Tongue (tissue), 1 donor: ENCODE measurements at regions not wholly inside any gene's neighbourhood (a gene's known extent, or its start where the extent isn't known, plus 50 kb on each side); places are given as distances from the start of the nearest gene placed in this dataset.
"Not testable (repeated sequence)": the region's sequence is repeated elsewhere in the genome, so short reads cannot be mapped to it uniquely, and the experiment has no call there.

Experiments
- DNase-seq: peaks from one replicate; pipeline ENCODE4 v3.0.0-alpha.2; 2015

- DNase-seq = no peak
Observed at GRCh38 chr14:56049536-56049935, 68.7 kb upstream of the PELI2 start.

- DNase-seq = peak; percentile 19
Observed at GRCh38 chr14:56055511-56055910, 62.7 kb upstream of the PELI2 start.

- no peak for DNase-seq
Observed at GRCh38 chr14:56056031-56056430, 62.2 kb upstream of the PELI2 start.

GRCh38 chr14:56057071-56057741 is 61.0 kb upstream of the PELI2 start:
- no peak for DNase-seq

GRCh38 chr14:56057767-56058166 is 60.4 kb upstream of the PELI2 start:
- DNase-seq = no peak

- no peak for DNase-seq
Observed at GRCh38 chr14:56059054-56059453, 59.2 kb upstream of the PELI2 start.

GRCh38 chr14:56061051-56061450 is 57.2 kb upstream of the PELI2 start:
- no peak for DNase-seq

GRCh38 chr14:56063131-56063530 is 55.1 kb upstream of the PELI2 start:
- DNase-seq = no peak

GRCh38 chr14:56064513-56064912 is 53.7 kb upstream of the PELI2 start:
- no peak for DNase-seq

- not testable (repeated sequence) for DNase-seq
Observed at GRCh38 chr14:56065199-56065598, 53.0 kb upstream of the PELI2 start.

- DNase-seq = no peak
Observed at GRCh38 chr14:56065621-56066290, 52.5 kb upstream of the PELI2 start.
